ENCODE measurements at regions not wholly inside any gene's neighbourhood (a gene's known extent, or its start where the extent isn't known, plus 50 kb on each side); places are given as distances from the start of the nearest gene placed in this dataset.

DNA sequence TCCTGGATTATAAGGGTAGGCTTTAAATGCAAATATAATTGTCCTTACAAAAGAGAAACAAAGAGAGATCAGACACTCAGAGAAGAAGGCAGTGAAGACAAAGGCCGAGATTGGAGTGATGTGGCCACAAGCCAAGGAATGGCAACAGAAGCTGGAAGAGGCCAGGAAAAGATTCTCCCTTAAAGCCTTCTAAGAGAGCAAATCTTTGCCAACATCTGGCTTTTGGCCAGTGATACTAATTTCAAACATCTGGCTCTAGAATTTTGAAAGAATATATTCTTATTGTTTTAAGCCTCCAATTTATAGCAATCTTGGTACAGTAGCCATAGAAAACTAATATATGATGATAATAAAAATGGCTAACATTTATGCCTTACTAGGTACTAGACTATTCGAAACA, 615.8 kb upstream of the ZNF385D start:
- Histone ChIP-seq H3K4me1 (ENCODE audit: insufficient read depth, low read length, poor library complexity, severe bottlenecking) (no peaks in the 10 kb centered on the region), H3K9me3 (ENCODE audit: low read depth, low read length, poor library complexity, severe bottlenecking) (peaks cover 17% of the 10 kb centered on the region), H3K27me3 (replicated peaks; ENCODE audit: insufficient read depth, low read depth, low read length, poor library complexity) (no peaks in the 10 kb centered on the region), H3K4me3 (ENCODE audit: low read depth, low read length, poor library complexity, severe bottlenecking) (no peak overlapping the region), H3K36me3 (ENCODE audit: insufficient read depth, low read length, poor library complexity, severe bottlenecking) (no peaks in the 10 kb centered on the region), H3K27ac (ENCODE audit: low read depth, low read length, poor library complexity, severe bottlenecking) (no peak overlapping the region)
- TF ChIP-seq, protein P1, sequence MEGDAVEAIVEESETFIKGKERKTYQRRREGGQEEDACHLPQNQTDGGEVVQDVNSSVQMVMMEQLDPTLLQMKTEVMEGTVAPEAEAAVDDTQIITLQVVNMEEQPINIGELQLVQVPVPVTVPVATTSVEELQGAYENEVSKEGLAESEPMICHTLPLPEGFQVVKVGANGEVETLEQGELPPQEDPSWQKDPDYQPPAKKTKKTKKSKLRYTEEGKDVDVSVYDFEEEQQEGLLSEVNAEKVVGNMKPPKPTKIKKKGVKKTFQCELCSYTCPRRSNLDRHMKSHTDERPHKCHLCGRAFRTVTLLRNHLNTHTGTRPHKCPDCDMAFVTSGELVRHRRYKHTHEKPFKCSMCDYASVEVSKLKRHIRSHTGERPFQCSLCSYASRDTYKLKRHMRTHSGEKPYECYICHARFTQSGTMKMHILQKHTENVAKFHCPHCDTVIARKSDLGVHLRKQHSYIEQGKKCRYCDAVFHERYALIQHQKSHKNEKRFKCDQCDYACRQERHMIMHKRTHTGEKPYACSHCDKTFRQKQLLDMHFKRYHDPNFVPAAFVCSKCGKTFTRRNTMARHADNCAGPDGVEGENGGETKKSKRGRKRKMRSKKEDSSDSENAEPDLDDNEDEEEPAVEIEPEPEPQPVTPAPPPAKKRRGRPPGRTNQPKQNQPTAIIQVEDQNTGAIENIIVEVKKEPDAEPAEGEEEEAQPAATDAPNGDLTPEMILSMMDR (conservative IDR thresholded peaks at IDR 0.05; ENCODE audit: low read depth, low read length): no peak
- no peak for TF ChIP-seq EZH2 (IDR thresholded peaks at IDR 0.05; ENCODE audit: borderline replicate concordance, low read depth, low read length, poor library complexity, severe bottlenecking)
- ChIA-PET CTCF (no interaction called here), POLR2A (ENCODE audit: low non-redundant PET) (no interaction called here)
- intact Hi-C loops (cut with micrococcal nuclease; ENCODE audit: unreplicated experiment): no loop called here
- no peak for DNase-seq (ENCODE audit: low spot score)
- BruUV-seq (replicated peaks): no TSS peak

GRCh38 chr3:22371036-22371435, 620.0 kb upstream of the ZNF385D start:
- POLR2A ChIA-PET (ENCODE audit: low non-redundant PET): no interaction called here
- Histone ChIP-seq H3K4me3 (ENCODE audit: low read depth, low read length, poor library complexity, severe bottlenecking) (no peak overlapping the region), H3K27me3 (replicated peaks; ENCODE audit: insufficient read depth, low read depth, low read length, poor library complexity) (no peaks in the 10 kb centered on the region), H3K36me3 (ENCODE audit: insufficient read depth, low read length, poor library complexity, severe bottlenecking) (no peaks in the 10 kb centered on the region), H3K27ac (ENCODE audit: low read depth, low read length, poor library complexity, severe bottlenecking) (no peak overlapping the region), H3K9me3 (ENCODE audit: low read depth, low read length, poor library complexity, severe bottlenecking) (peaks cover 11% of the 10 kb centered on the region), H3K4me1 (ENCODE audit: insufficient read depth, low read length, poor library complexity, severe bottlenecking) (no peaks in the 10 kb centered on the region)
- no TSS peak for BruUV-seq (replicated peaks)
- TF ChIP-seq EZH2 (IDR thresholded peaks at IDR 0.05; ENCODE audit: borderline replicate concordance, low read depth, low read length, poor library complexity, severe bottlenecking): no peak
- TF ChIP-seq, protein P1 (conservative IDR thresholded peaks at IDR 0.05; ENCODE audit: low read depth, low read length): no peak
- intact Hi-C loops (cut with micrococcal nuclease; ENCODE audit: unreplicated experiment): no loop called here
- CTCF ChIA-PET: no interaction called here
- DNase-seq (ENCODE audit: low spot score): no peak

GRCh38 chr3:22371607-22372291, 620.7 kb upstream of the ZNF385D start:
- H3K27me3 ChIP-seq (replicated peaks; ENCODE audit: insufficient read depth, low read depth, low read length, poor library complexity): no peaks in the 10 kb centered on the region
- intact Hi-C loops (cut with micrococcal nuclease; ENCODE audit: unreplicated experiment): no loop called here
- BruUV-seq (replicated peaks): no TSS peak
- no peak overlapping the region for H3K27ac ChIP-seq (ENCODE audit: low read depth, low read length, poor library complexity, severe bottlenecking)
- no peaks in the 10 kb centered on the region for H3K36me3 ChIP-seq (ENCODE audit: insufficient read depth, low read length, poor library complexity, severe bottlenecking)
- ChIA-PET CTCF (no interaction called here), POLR2A (ENCODE audit: low non-redundant PET) (no interaction called here)
- no peaks in the 10 kb centered on the region for H3K4me1 ChIP-seq (ENCODE audit: insufficient read depth, low read length, poor library complexity, severe bottlenecking)
- TF ChIP-seq EZH2 (IDR thresholded peaks at IDR 0.05; ENCODE audit: borderline replicate concordance, low read depth, low read length, poor library complexity, severe bottlenecking): no peak
- TF ChIP-seq, protein P1 (conservative IDR thresholded peaks at IDR 0.05; ENCODE audit: low read depth, low read length): no peak
- peaks cover 8% of the 10 kb centered on the region for H3K9me3 ChIP-seq (ENCODE audit: low read depth, low read length, poor library complexity, severe bottlenecking)
- H3K4me3 ChIP-seq (ENCODE audit: low read depth, low read length, poor library complexity, severe bottlenecking): no peak overlapping the region
- DNase-seq (ENCODE audit: low spot score): no peak
